ENCODE measurements at regions not wholly inside any gene's neighbourhood (a gene's known extent, or its start where the extent isn't known, plus 50 kb on each side); places are given as distances from the start of the nearest gene placed in this dataset.
A peak's percentile ranks its signal among the peaks of the same experiment; 100 is the strongest.

- H3K4me3 ChIP-seq (ENCODE audit: control insufficient read depth, low read depth, low read length), result no peak overlapping the region
- TF ChIP-seq, protein P1, sequence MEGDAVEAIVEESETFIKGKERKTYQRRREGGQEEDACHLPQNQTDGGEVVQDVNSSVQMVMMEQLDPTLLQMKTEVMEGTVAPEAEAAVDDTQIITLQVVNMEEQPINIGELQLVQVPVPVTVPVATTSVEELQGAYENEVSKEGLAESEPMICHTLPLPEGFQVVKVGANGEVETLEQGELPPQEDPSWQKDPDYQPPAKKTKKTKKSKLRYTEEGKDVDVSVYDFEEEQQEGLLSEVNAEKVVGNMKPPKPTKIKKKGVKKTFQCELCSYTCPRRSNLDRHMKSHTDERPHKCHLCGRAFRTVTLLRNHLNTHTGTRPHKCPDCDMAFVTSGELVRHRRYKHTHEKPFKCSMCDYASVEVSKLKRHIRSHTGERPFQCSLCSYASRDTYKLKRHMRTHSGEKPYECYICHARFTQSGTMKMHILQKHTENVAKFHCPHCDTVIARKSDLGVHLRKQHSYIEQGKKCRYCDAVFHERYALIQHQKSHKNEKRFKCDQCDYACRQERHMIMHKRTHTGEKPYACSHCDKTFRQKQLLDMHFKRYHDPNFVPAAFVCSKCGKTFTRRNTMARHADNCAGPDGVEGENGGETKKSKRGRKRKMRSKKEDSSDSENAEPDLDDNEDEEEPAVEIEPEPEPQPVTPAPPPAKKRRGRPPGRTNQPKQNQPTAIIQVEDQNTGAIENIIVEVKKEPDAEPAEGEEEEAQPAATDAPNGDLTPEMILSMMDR (conservative IDR thresholded peaks at IDR 0.05; ENCODE audit: control insufficient read depth, insufficient read depth, low read depth, low read length), result no peak
- DNase-seq (ENCODE audit: low read depth), result peak; percentile 91
These were observed 340.9 kb upstream of the TBL1XR1 start for GRCh38 chr3:177538048-177538749.

- H3K4me3 ChIP-seq (ENCODE audit: control insufficient read depth, low read depth, low read length), result no peak overlapping the region
These were observed 341.8 kb upstream of the TBL1XR1 start for GRCh38 chr3:177538750-177539730.

GRCh38 chr3:177541541-177541940 lies 344.3 kb upstream of the TBL1XR1 start:
- TF ChIP-seq, protein P1 (conservative IDR thresholded peaks at IDR 0.05; ENCODE audit: control insufficient read depth, insufficient read depth, low read depth, low read length), result no peak
- no peak for DNase-seq (ENCODE audit: low read depth)
- no peak overlapping the region for H3K4me3 ChIP-seq (ENCODE audit: control insufficient read depth, low read depth, low read length)

More at GRCh38 chr3:177538750-177539730, 341.8 kb upstream of the TBL1XR1 start:
- TF ChIP-seq, protein P1 (conservative IDR thresholded peaks at IDR 0.05; ENCODE audit: control insufficient read depth, insufficient read depth, low read depth, low read length), result no peak
- no peak for DNase-seq (ENCODE audit: low read depth)

GRCh38 chr3:177545964-177546363 lies 348.7 kb upstream of the TBL1XR1 start:
- peak; percentile 67 for DNase-seq (ENCODE audit: low read depth)
- TF ChIP-seq, protein P1 (conservative IDR thresholded peaks at IDR 0.05; ENCODE audit: control insufficient read depth, insufficient read depth, low read depth, low read length), result no peak
- H3K4me3 ChIP-seq (ENCODE audit: control insufficient read depth, low read depth, low read length), result no peak overlapping the region

- no peak overlapping the region for H3K4me3 ChIP-seq (ENCODE audit: control insufficient read depth, low read depth, low read length)
- no peak for DNase-seq (ENCODE audit: low read depth)
- TF ChIP-seq, protein P1 (conservative IDR thresholded peaks at IDR 0.05; ENCODE audit: control insufficient read depth, insufficient read depth, low read depth, low read length), result no peak
These were observed 350.5 kb upstream of the TBL1XR1 start for GRCh38 chr3:177547711-177548350.

- no peak overlapping the region for H3K4me3 ChIP-seq (ENCODE audit: control insufficient read depth, low read depth, low read length)
- DNase-seq (ENCODE audit: low read depth), result no peak
- TF ChIP-seq, protein P1 (conservative IDR thresholded peaks at IDR 0.05; ENCODE audit: control insufficient read depth, insufficient read depth, low read depth, low read length), result no peak
These were observed 353.4 kb upstream of the TBL1XR1 start for GRCh38 chr3:177550667-177551066.
